HG03565 (cell line): ENCODE measurements at regions not wholly inside any gene's neighbourhood (a gene's known extent, or its start where the extent isn't known, plus 50 kb on each side); places are given as distances from the start of the nearest gene placed in this dataset.
"Not testable (repeated sequence)": the region's sequence is repeated elsewhere in the genome, so short reads cannot be mapped to it uniquely, and the experiment has no call there.

Experiments used
- ATAC-seq: cut with Tn5 transposase; IDR thresholded peaks from one replicate; pipeline ENCODE4 v1.9.1; 2021; ENCODE audit warnings: mild to moderate bottlenecking, moderate library complexity; ENCODE audit not compliant: unreplicated experiment

GRCh38 chr2:35468245-35468644 is 887.3 kb upstream of the CRIM1 start:
- no peak for ATAC-seq

GRCh38 chr2:35463805-35464596 is 891.6 kb upstream of the CRIM1 start:
- peak; percentile 58 for ATAC-seq

GRCh38 chr2:35462226-35462998 is 893.2 kb upstream of the CRIM1 start:
- no peak for ATAC-seq

- ATAC-seq, result no peak
These were observed 894.2 kb upstream of the CRIM1 start for GRCh38 chr2:35461406-35461805.

- ATAC-seq, result no peak
These were observed 900.5 kb upstream of the CRIM1 start for GRCh38 chr2:35454966-35455638.

GRCh38 chr2:35447821-35448220 is 907.8 kb upstream of the CRIM1 start:
- no peak for ATAC-seq

GRCh38 chr2:35447215-35447614 is 908.4 kb upstream of the CRIM1 start:
- no peak for ATAC-seq

GRCh38 chr2:35443087-35443486 is 912.5 kb upstream of the CRIM1 start:
- no peak for ATAC-seq

- ATAC-seq, result not testable (repeated sequence)
These were observed 914.0 kb upstream of the CRIM1 start for GRCh38 chr2:35441575-35441974.

- ATAC-seq, result not testable (repeated sequence)
These were observed 915.3 kb upstream of the CRIM1 start for GRCh38 chr2:35440308-35440707.

GRCh38 chr2:35436893-35437292 is 918.7 kb upstream of the CRIM1 start:
- ATAC-seq, result not testable (repeated sequence)

- ATAC-seq, result peak; percentile 69
These were observed 927.0 kb upstream of the CRIM1 start for GRCh38 chr2:35428548-35428947.

- ATAC-seq, result no peak
These were observed 934.1 kb upstream of the CRIM1 start for GRCh38 chr2:35421485-35421884.

GRCh38 chr2:35417293-35417692 is 938.3 kb upstream of the CRIM1 start:
- ATAC-seq, result no peak

- ATAC-seq, result no peak
These were observed 939.0 kb upstream of the CRIM1 start for GRCh38 chr2:35416391-35417140.

GRCh38 chr2:35415942-35416341 is 939.6 kb upstream of the CRIM1 start:
- no peak for ATAC-seq

- no peak for ATAC-seq
These were observed 940.3 kb upstream of the CRIM1 start for GRCh38 chr2:35415282-35415681.

GRCh38 chr2:35410431-35411061 is 945.0 kb upstream of the CRIM1 start:
- ATAC-seq, result peak; percentile 87

- ATAC-seq, result no peak
These were observed 945.8 kb upstream of the CRIM1 start for GRCh38 chr2:35409762-35410161.

GRCh38 chr2:35408320-35408719 is 947.3 kb upstream of the CRIM1 start:
- no peak for ATAC-seq
